Hepatocyte (in vitro differentiated cells): ENCODE measurements at regions not wholly inside any gene's neighbourhood (a gene's known extent, or its start where the extent isn't known, plus 50 kb on each side); places are given as distances from the start of the nearest gene placed in this dataset.

Experiments used
- DNase-seq: peaks from one replicate; pipeline ENCODE4 v3.0.0-alpha.2; 2016; ENCODE audit warnings: low spot score
- H2AFZ ChIP-seq: fragments of 200-600 bp; sonication (generic); 2 replicates; pipeline ENCODE4 v1.6.0; 2016; ENCODE audit warnings: antibody characterized with exemption, mild to moderate bottlenecking
- H3K27ac ChIP-seq: fragments of 200-600 bp; sonication (generic); 2 replicates; pipeline ENCODE4 v1.5.1; 2016; ENCODE audit warnings: mild to moderate bottlenecking
- H3K27me3 ChIP-seq: fragments of 200-600 bp; sonication (generic); 2 replicates; pipeline ENCODE4 v1.6.1; 2016
- H3K36me3 ChIP-seq: fragments of 200-600 bp; sonication (generic); replicated peaks from 2 replicates; pipeline ENCODE4 v1.5.1; 2016; ENCODE audit warnings: low read depth; ENCODE audit not compliant: insufficient read depth
- H3K4me1 ChIP-seq: fragments of 200-600 bp; sonication (generic); 2 replicates; pipeline ENCODE4 v1.5.1; 2016; ENCODE audit warnings: mild to moderate bottlenecking, moderate library complexity; ENCODE audit not compliant: insufficient read depth
- H3K4me2 ChIP-seq: fragments of 200-600 bp; sonication (generic); 2 replicates; pipeline ENCODE4 v1.6.0; 2016
- H3K4me3 ChIP-seq: fragments of 200-600 bp; sonication (generic); 2 replicates; pipeline ENCODE4 v1.5.1; 2016; ENCODE audit warnings: mild to moderate bottlenecking
- H3K79me2 ChIP-seq: fragments of 200-600 bp; sonication (generic); 2 replicates; pipeline ENCODE4 v1.6.0; 2017; ENCODE audit warnings: mild to moderate bottlenecking
- H3K9me2 ChIP-seq: fragments of 200-600 bp; sonication (generic); replicated peaks from 2 replicates; pipeline ENCODE4 v1.6.0; 2017; ENCODE audit warnings: mild to moderate bottlenecking; ENCODE audit not compliant: insufficient read depth
- H3K9me3 ChIP-seq: fragments of 200-600 bp; sonication (generic); 2 replicates; pipeline ENCODE4 v1.5.1; 2016; ENCODE audit warnings: low read depth, mild to moderate bottlenecking
- H4K20me1 ChIP-seq: fragments of 200-600 bp; sonication (generic); 2 replicates; pipeline ENCODE4 v1.6.0; 2016; ENCODE audit warnings: mild to moderate bottlenecking; ENCODE audit not compliant: insufficient read depth, poor library complexity, severe bottlenecking
- EZH2 ChIP-seq: fragments of 200-600 bp; sonication (generic); IDR thresholded peaks from 2 replicates; pipeline ENCODE4 v1.6.1; 2016; ENCODE audit warnings: antibody characterized with exemption, mild to moderate bottlenecking, borderline replicate concordance
- EZH2phosphoT487 ChIP-seq: fragments of 200-600 bp; sonication (generic); IDR thresholded peaks from one replicate; pipeline ENCODE4 v1.6.1; 2018; ENCODE audit warnings: antibody characterized with exemption, mild to moderate bottlenecking, low read depth, moderate library complexity; ENCODE audit not compliant: unreplicated experiment, severe bottlenecking
- WGBS: methylation state at CpG from one replicate; pipeline ENCODE4 v1.1.6; 2016; ENCODE audit warnings: low lambda C conversion rate; ENCODE audit errors: missing lambda C conversion rate; 5-methylcytosine and 5-hydroxymethylcytosine counted together
- TF ChIP-seq, protein P1 (sequence below): fragments of 200-600 bp; sonication (generic); IDR thresholded peaks from 2 replicates; pipeline ENCODE4 v1.5.1; 2016; ENCODE audit warnings: antibody characterized with exemption, mild to moderate bottlenecking; ENCODE audit not compliant: poor library complexity

DNA sequence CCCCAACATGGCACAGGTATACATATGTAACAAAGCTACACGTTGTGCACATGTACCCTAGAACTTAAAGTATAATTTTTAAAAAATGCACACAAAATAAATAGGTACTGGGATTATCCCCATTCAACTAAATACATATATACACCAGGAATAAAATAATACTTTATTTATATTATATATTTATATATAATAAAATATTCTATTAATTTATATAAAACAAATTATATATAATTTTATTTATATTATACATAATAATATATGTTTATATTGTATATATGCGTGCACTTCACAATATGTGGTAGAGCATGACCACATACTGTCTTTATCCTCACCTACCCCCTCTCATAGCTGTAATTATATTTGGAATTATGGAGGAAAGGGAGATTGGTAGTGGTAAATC lies 119.1 kb upstream of the TMEM260 start:
- DNase-seq: no peak
- Histone ChIP-seq H3K4me2 (no peak overlapping the region), H2AFZ (no peak overlapping the region), H3K4me3 (no peak overlapping the region), H4K20me1 (no peaks in the 10 kb centered on the region), H3K9me2 (no peaks in the 10 kb centered on the region), H3K9me3 (no peaks in the 10 kb centered on the region), H3K36me3 (no peaks in the 10 kb centered on the region), H3K27ac (no peak overlapping the region), H3K27me3 (no peaks in the 10 kb centered on the region), H3K4me1 (no peaks in the 10 kb centered on the region), H3K79me2 (no peaks in the 10 kb centered on the region)
- WGBS: 98% methylated on average over 2 of the region's 2 CpGs
- TF ChIP-seq EZH2phosphoT487: no peak
- TF ChIP-seq, protein P1, sequence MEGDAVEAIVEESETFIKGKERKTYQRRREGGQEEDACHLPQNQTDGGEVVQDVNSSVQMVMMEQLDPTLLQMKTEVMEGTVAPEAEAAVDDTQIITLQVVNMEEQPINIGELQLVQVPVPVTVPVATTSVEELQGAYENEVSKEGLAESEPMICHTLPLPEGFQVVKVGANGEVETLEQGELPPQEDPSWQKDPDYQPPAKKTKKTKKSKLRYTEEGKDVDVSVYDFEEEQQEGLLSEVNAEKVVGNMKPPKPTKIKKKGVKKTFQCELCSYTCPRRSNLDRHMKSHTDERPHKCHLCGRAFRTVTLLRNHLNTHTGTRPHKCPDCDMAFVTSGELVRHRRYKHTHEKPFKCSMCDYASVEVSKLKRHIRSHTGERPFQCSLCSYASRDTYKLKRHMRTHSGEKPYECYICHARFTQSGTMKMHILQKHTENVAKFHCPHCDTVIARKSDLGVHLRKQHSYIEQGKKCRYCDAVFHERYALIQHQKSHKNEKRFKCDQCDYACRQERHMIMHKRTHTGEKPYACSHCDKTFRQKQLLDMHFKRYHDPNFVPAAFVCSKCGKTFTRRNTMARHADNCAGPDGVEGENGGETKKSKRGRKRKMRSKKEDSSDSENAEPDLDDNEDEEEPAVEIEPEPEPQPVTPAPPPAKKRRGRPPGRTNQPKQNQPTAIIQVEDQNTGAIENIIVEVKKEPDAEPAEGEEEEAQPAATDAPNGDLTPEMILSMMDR: no peak
- no peak for TF ChIP-seq EZH2

DNA sequence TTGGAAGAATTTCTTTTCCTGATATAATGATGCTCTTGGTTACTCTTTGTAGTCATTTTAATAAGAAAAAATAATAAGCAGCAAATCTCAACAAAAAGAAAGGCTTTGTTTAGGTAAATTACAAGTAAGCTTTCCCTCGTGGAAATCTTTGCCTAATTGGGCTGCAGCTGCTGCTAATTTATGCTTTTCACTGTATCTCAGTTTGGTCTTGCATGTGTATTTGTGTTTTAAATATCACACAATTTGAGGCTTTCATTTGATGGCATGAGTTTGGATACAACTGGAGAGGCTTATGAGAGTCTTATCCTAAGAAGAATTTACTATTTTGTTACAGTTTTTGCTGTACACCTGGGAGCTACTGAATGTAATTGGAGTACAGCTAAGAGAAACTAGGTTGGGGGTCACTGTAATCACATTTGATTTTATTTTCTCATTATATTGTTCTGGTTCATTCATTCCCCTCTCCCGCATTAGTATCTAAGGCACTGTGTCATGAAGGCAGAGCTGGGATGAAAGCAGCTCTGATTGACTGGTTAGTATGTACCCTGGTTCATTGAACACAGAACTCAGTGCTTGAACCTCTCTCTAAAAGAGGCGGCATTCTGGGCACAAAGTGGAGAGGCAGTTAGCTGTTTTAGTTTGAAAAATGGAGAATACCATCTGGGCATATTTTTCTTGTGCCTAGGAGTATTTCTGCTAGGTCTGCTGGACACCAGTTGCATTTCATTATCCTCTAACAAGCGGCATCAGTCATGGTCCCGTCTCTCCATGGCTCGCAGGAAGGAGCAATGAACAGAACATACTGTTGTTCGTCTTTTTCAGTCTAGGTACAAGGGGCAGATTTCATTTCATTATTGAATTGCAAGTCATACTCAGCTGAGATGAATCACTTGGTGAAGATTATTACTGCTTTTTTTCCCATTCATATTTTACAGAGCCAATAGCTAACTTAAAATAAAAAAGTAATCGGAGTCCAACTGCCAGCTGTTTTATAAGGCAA lies 118.0 kb upstream of the TMEM260 start:
- H3K36me3 ChIP-seq: no peaks in the 10 kb centered on the region
- H3K9me3 ChIP-seq: no peaks in the 10 kb centered on the region
- H4K20me1 ChIP-seq: no peaks in the 10 kb centered on the region
- no peak overlapping the region for H3K27ac ChIP-seq
- no peak overlapping the region for H3K4me2 ChIP-seq
- DNase-seq: no peak
- 80% methylated on average over 8 of the region's 8 CpGs for WGBS
- TF ChIP-seq EZH2 (no peak), EZH2phosphoT487 (no peak)
- TF ChIP-seq, protein P1: no peak
- no peaks in the 10 kb centered on the region for H3K9me2 ChIP-seq
- no peak overlapping the region for H2AFZ ChIP-seq
- H3K79me2 ChIP-seq: no peaks in the 10 kb centered on the region
- no peaks in the 10 kb centered on the region for H3K4me1 ChIP-seq
- H3K27me3 ChIP-seq: peaks cover 3% of the 10 kb centered on the region
- H3K4me3 ChIP-seq: no peak overlapping the region

DNA sequence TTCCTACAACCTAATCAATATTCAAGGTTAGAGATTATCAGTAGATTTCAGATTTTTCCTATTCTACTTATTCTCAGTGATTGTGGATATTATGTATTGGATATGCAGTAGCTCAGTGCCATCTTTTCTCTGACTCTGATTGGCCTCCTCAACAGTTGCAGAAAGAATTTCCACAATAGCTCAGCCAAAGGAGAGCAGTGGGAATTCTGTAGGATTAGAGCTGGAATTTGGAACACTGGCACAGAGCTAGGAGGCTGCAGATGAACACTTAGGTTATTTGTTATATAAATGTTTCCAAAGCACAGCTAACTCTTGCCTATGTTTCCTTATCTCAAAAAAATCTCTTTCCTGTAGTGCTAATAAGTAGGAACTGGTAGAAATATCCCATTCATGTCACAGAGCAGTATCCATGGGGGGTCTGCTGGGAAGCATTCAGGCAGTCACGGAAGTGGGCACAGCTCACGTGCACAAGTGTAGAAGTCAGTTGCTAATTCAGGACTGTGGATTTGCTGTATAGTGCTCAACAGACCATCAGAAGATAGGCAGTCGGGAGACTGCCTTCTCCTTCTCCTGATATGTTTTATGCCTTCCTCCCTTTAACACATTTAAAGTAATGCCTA lies 116.2 kb upstream of the TMEM260 start:
- WGBS: 85% methylated on average over 3 of the region's 3 CpGs
- no peak overlapping the region for H2AFZ ChIP-seq
- H3K4me2 ChIP-seq: no peak overlapping the region

DNA sequence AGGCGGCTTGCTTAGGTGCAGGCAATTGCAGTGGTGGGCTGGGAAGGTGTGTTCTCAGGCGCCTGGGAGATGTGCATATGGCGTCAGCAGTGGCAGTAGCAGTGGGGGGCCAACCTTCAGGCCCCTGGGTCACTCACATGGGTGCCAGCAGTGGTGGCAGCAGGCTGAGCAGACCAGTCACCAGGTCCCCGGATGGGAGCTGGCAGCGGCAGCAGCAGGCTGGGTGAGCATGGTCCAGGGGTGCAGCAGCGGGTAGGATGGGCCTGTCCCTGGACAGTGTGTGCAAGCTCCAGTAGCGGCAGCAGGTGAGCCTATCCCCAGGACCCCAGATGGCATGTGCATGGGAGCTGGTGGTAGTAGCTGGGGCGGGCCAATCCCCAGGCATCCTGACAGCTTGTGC lies 108.5 kb upstream of the TMEM260 start:
- H3K27ac ChIP-seq: no peak overlapping the region
- no peak for DNase-seq
- H4K20me1 ChIP-seq: no peaks in the 10 kb centered on the region
- H3K4me2 ChIP-seq: no peak overlapping the region
- no peak for TF ChIP-seq EZH2phosphoT487
- no peak for TF ChIP-seq EZH2
- TF ChIP-seq, protein P1: no peak
- H3K36me3 ChIP-seq: no peaks in the 10 kb centered on the region
- H3K79me2 ChIP-seq: no peaks in the 10 kb centered on the region
- H3K4me1 ChIP-seq: no peaks in the 10 kb centered on the region
- H3K27me3 ChIP-seq: peaks cover 3% of the 10 kb centered on the region
- no peaks in the 10 kb centered on the region for H3K9me2 ChIP-seq
- H3K9me3 ChIP-seq: no peaks in the 10 kb centered on the region
- 96% methylated on average over 8 of the region's 8 CpGs for WGBS
- no peak overlapping the region for H3K4me3 ChIP-seq
- no peak overlapping the region for H2AFZ ChIP-seq

More for the DNA sequence above, 116.2 kb upstream of the TMEM260 start:
- Histone ChIP-seq H3K9me2 (no peaks in the 10 kb centered on the region), H3K4me1 (no peaks in the 10 kb centered on the region), H3K27ac (no peak overlapping the region), H3K27me3 (peaks cover 3% of the 10 kb centered on the region), H3K4me3 (no peak overlapping the region), H3K36me3 (no peaks in the 10 kb centered on the region), H3K79me2 (no peaks in the 10 kb centered on the region), H3K9me3 (no peaks in the 10 kb centered on the region), H4K20me1 (no peaks in the 10 kb centered on the region)
- TF ChIP-seq EZH2phosphoT487: no peak
- DNase-seq: no peak
